ENCODE measurements at regions not wholly inside any gene's neighbourhood (a gene's known extent, or its start where the extent isn't known, plus 50 kb on each side); places are given as distances from the start of the nearest gene placed in this dataset.

DNA sequence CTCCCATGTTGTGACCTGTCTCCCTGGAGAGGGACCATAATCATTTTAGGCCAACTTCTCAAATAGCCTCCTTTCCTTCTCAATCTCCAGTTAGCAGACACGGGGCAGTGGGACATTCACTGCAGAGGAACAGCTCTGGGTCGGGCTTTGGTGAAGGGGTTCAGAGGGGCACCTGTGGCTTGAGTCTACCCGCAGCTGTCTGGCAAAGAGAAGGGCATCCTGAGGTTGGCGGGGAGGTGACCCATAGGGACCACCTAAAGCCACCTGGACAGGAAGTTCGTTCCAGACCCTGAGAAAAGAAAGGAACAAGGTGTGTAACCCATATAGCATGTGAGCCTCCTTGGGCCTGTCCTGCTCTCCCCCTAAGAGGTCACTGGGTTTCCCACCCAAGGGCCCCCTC lies 155.0 kb downstream of the OAT start:
- no peak for DNase-seq

DNA sequence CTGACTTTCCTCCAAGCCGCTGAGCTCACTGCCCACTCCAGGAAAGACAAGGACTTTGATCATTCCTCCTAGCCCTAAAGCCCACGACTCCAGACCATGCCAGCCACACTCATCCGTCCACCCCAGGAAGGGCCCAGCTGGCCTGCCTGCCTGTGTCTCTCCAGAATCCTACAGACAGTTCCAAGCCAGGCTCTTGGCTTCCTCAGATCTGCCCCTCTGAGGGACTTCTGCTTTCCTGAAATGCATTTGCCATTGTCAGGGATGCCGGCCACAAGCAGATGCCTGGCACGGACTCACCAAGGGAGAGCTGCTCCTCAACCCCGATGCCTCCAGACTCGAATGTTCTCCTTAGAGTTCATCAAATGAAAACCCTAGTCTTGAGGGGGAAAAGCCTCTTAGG lies 155.8 kb downstream of the OAT start:
- DNase-seq, result no peak

DNA sequence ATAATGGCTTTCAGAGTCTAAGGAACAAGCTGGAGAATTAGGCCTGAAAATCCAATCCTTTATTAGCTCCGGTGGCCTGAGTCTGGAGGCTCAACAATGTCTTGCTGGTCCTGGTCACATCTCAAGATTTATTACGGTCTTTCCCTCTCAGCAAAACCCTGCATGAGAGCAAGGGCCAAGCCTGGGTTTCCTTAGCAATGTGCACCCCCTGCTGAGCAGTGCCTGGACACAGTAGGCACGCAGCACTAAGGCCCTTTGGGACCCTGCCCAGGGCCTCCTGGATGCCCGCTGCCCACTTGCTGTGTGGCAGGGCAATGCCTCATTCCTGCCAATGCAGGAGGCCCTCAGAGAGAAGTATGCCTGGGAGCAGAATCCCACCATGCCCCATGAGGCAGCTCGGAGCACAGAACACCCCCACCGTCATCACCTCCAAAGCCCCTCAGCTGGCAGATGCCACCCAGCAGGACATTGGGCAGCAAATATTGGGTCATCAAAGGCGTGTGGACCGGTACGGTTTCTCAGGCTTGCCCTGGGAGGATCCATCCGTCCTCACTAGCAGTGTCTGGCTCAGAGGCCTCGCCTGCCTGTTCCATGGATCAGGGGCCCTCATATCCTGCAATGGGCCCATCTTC lies 156.4 kb downstream of the OAT start:
- no peak for DNase-seq

DNA sequence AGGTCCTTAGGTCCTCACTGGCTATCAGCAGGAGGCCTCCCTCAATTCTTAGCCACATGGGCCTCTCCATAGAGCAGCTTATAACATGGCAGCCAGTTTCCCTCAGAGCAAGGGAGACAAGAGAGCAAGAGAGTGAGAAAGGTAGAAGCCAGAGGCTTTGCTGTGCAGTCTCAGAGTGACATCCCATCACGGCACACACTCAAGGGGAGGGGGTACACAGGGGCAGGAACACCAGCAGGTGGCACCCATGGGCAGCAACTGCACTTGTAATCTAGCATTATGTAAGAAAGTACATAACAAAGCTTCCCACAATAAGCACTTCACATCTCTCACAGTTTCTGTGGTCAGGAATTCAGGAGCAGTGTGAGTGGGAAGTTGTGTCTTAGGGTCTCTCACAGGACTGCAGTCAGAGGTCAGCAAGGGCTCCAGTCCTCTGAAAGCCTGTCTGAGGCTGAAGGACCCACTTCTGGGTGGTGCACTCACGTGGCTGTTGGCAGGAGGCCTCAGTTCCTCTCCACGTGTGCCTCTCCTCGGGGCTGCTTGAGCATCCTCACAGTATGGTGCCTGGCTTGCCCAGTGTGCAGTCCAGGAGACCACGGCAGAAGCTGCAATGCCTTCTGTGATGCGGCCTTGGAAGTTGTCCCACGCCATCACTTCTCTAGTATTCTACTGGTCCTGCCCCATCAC lies 159.4 kb downstream of the OAT start:
- peak in 1 of 2 donors; percentile 30 for DNase-seq

DNA sequence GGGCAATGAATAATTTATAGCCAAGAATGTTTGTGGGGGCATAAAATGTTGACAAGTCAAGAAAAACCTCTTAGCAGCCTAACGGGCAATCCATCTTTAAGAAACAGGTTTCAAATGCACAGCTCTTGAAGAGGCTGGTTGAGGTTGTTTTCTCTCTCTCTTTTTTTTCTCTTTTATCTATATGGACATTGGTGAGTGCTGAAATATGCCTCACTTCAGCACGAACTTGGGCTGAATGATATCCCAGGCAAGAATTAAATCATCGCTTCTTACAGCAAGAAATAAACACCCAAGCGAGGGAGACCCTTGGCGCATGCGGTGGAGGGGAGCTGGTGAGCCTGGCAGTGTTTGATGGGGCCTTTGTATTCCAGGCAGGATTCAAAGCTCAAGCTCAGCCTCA lies 160.9 kb downstream of the OAT start:
- no peak for DNase-seq

DNA sequence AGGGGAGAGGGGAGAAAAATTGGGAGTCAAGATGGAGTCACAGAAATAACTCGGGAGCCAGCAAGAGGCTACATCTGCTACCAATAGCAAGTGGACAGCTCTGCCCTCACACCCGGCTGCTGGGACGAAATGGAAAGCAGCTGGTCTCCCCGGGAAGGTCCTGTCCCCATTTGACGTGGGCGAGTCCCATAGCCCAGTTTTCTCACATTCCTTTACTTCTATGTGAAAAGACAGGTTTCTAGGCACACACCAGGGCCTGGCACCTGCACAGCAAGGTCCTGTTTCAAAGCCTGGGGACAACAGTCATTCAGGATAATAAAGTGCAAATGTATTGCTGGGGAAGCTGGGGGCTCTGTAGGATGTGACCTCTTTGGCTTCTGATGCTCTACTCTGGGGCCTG lies 162.6 kb downstream of the OAT start:
- DNase-seq, result no peak

DNA sequence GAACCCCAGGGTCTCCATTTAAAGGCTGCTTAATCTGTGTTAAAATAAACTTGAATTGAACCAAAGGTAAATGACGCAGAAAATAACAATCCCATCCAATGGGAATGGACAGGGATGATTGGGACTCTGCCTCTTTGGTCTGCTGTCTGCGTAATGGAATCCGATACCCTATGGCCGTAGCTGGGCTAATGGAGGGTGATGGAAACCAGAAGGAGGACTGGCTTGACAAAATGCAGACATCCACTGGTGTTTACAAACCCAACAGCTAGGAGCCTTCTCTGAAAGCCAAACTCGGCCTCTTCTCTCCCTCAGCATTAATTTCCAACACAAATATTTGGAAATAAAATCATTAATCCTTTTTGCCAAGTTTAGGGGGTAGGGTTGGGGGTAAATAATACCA lies 162.2 kb upstream of the CHST15 start:
- no peak for DNase-seq

DNA sequence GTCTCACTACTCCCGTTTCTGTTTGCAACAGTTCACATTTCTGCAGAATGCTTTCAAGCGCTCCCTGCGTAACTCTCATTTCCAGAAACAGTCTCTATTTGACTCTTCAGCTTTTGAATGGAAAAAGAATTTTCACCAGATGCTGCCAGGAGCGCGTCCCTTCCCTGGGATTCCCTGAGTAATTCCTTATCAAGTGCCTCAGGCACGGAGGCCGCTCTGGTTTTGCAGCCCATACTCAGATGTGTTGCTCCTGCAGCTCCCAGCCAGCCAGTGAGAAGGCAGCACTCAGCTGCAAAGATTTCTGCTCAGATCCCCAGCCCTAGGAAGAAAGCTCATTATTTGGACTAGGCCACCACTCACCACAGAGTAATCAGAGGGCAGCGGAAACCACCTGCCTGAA lies 161.1 kb upstream of the CHST15 start:
- DNase-seq, result no peak

DNA sequence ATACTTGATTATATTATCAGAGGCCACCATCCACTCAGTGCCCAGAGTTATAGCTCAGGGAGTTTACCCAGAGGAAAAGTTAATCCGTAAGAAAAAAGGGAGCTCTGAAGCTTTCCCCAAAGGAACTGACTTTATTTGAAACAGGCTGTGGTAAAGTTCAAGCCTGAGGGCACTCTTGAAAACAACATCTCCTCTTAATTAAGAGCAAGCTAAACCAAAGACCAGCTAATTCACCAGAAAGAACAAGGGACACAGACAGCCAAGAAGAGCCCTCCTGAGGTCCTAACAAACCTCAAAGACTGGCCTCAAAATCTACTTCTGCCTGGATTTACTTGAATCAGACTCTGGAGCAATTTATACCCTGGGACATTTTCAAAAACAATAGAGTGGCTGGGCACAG lies 159.6 kb upstream of the CHST15 start:
- no peak for DNase-seq

DNA sequence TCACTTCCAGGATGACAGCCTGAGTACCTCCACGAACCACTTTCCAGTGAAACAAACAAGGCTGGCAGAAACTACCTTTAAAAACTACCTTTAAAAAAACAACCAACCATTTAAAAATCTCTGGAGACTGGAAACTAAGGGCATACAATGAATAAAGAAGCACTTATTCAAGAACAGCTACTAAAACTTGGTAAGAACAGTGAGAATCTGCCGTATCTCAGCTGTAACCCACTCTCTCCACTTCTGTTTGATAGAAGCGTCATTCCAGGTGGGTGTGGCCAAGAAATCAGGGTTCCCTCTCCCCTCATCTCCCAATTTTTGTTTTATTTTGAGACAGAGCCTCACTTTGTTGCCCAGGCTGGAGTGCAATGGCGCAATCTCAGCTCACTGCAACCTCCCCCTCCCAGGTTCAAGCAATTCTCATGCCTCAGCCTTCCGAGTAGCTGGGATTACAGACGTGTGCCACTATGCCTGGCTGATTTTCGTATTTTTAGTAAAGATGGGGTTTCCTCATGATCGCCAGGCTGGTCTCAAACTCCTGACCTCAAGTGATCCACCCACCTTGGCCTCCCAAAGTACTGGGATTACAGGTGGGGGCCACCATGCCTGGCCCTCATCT lies 158.8 kb upstream of the CHST15 start:
- DNase-seq, result no peak

DNA sequence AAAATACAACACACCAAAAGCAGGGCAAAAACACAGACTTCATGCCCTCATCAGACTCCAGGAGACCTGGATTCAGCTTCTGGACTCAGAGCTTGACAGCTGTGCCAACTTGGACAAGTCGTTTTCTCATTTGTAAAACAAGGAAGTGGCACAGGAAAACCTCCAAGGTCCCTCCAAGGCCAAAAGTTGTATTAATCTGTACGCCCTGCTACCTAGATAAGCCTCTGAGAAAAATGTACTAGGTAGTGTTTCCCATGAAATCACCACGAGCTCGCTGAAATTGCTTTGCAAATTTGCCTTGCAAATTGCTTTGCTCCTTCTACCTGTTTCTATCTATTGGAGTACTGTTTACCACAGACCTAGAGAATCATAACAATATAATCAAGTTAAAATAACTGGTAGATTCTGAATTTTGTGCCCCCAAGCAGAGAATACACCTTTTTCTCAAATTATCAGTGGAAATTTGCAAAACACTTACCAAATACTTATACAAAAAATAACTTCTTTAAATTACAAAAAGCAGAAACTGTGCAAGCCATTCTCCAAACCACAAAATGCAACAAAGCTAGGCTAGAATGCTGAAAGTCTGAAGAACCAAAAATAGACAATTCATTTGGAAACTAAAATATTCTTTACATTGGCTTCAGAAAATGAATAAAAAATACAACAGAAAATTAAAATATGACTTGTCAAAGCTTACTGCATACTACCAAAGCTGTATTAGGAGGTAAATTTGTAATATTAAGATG lies 158.1 kb upstream of the CHST15 start:
- no peak for DNase-seq

DNA sequence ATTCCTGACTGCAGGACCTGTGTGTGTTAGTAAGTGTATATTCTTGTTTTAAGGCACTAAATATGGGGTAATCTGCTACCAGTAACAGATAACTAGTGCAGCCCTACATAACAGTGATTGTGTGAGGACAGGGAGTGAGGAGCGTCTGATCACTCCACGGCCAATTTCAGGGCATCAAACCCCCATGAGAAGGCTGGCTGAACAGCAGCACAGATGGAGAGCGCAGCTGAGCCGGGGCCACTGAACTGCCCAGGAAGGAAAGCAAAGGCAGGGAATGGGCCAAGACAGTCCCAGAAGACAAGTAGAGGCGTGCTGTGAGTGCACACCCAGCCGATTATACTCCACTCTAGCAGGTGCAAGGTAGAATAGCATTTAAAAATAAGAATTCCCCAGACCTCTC lies 157.1 kb upstream of the CHST15 start:
- DNase-seq, result no peak

DNA sequence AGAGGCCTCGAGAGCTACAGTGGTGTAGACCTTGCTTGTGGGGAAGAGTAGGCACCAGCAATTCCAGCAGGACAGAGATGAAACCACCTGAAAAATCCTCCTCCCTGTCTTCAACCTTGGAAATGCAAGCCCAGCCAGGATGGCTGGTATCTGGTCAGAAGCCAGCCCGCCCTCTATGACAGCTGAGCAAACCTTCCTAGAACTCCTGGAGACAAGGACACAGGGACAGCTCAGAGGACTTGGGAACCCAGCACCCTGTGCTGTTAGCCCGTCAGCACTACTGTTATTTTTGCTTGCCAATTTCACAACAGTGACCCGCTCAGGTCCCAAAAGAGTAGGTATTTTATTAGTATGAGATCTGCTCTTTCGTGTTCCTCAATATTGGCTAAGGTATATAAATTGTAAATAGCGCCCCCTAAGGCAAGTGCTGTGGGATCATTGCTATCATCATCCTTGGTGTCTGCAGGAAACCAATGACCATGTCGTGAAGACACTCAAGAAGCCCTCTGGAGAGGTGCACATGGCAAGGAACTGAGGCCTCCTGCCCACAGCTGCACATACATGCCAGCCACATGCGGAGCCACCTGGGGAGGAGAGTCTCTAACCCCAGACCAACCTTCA lies 156.5 kb upstream of the CHST15 start:
- no peak for DNase-seq

DNA sequence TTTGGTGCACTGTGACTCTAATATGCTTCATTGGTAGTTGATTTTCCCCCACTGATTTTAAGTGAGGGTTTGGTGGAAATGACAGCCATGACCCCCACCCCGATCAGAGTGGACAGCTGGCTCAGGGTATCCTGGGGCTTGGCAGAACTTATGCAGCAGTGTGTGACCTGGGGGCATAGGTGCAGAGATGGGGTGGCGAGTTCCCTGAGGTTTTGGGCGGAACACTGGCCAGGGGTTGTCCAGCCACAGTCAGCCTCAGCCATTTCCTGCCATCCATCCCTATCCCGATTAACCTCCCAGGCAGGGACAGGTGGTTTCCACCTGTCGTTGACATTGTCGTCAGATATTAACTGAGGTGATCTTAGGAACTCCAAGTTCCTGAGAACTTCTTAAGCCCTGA lies 155.8 kb upstream of the CHST15 start:
- no peak for DNase-seq

DNA sequence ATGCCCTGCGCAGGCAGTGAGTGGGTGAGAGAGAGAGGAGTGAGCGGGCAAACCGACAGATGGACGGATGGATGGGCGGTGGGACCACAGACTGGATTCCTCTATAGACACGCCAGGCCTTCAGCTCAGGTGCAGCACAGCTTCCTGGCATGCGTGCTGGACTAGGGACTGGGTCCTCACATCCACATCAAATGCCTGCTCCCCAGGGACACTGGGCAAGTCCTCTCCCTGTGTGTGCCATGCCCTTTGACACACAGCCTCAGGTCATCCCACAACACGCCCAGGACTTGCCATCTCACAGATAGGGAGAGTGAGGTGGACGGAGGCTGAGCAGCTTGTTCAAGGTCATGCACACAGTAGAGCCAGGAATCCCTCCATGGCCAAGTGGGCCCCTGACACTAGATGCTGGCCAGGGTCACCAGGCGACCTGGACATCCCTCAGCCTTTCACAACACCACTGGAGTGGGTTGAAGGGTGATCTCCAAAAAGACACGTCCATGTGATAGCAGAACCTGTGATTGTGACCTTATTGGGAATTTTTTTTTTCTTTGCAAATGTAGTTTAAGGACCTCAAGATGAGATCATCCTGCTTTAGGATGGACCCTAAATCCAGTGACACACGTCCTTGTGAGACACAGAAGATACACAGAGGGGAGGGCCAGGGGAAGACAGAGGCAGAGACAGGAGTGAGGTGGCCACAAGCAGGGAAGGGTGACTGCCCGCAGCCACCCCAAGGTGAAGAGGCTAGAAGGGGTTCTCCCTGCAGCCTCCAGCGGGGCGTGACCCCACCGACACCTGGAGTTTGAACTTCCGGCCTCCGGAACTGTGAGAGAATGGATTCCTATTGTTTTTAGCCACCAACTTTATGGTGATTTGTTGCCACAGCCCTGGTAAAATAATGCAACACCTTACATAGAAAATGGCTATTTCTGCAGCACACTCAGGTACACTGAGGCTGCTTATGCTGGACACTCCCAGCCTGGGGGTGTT lies 155.0 kb upstream of the CHST15 start:
- no peak for DNase-seq

DNA sequence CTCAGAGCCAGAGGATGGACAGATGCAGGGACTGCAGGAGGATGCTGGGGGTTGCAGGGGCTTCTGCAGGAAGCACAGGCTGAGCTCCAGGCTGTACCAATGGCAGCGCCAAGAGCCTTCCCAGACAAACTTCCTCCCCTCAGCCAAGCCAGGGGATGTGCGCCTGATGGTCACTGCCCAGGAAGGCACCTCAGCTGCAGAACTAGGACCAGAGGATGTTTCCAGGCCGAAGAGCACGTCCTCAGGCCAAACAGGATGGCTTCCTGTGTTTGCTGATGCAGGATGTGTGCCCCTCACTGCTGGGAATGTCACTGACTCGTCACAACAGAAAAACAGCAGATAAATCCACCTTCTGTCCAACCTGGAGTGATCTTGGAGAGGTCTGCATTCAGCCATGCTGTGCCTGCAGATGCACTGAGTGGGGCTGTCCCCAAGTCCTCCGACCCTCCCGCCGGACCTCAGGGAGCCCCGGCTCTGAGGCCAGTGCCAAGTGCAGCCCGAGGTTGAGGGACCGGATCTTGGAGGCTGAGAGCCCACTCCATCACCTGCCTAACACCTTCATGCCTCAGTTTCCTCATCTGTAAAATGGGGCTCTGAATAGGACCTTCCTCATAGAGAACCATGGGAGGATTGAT lies 152.5 kb upstream of the CHST15 start:
- no peak for DNase-seq

DNA sequence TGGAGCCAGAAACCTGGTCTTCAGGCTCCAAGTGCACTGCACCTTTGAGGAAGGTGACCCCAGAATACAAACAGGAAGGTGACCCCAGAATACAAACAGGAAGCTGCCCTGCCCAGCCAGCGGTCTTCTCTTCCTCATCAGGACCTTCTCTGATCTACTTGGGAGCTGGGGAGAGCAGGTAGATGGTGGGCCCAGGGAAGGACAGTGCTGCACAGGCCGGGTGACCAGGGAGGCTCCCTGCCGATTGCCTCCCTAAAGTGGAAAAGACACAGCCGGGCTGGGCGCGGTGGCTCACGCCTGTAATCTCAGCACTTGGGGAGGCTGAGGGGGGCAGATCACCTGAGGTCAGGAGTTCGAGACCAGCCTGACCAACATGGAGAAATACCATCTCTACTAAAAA lies 151.8 kb upstream of the CHST15 start:
- DNase-seq, result no peak

DNA sequence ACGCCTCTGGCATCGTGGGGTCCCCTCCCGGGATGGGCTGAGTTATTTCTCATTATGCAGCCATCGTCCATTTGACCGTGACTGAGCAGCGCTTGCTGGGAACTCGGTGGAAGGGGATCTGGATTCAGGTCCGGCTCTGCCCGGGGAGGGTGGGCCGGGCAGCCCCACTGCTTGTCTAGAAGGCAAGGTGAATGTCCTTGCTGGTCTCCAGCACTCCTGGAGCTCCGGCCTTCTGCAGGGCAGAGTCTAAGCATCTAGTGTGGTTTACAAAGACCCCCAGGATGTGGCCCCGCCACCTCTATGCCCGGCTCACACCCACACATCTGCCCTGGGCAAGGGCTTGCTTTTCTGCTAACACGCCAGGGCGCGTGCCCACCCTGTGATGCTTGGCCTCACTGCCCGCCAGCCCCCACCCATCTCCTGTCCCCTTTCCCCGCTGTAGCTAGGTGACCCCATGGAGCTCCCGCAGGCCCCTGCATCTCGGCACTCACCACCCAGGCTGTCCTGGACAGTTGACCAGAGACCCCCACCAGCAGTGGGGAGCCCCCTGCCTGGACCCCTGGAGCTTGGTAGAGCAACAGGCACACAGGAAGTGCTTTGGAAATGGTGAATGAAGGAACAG lies 151.0 kb upstream of the CHST15 start:
- DNase-seq, result no peak

DNA sequence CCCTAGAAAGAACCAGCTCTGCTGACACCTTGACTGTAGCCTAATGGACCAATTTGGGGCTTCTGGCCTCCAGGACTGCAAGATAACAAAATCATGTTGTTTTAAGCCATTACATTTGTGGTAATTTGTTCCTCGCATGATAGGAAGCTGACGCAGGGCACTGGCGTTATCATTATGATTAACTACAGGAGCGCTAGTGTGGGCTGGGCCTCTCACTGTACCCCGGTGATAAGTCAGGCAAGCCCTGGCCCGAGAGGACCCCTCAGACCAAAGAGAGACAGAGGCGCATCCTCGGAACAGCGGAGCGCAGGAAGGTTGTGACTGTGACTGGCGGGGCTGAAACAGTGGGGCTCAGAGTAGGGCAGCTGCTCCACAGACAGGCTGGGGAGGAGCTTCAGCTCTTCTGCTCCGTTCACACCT lies 150.3 kb upstream of the CHST15 start:
- no peak for DNase-seq

DNA sequence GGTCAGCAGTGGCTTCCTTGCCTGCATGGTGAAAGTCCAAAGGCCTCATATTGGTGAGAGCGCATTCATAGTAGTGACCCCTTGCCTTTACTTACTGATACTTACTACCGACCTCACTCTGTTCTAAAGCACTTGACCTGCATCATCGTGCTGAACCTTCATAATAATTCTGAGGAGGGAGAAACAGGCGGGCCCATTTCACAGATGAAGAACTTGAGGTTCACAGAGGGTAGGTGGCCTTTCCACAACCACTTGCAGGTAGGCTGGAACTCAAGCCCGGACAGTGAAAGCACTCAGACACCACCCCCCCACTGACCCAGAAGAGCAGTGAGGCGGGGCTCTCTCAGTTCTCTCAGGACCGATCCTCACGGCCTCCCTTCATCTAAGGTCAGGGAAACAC lies 149.4 kb upstream of the CHST15 start:
- DNase-seq, result no peak

DNA sequence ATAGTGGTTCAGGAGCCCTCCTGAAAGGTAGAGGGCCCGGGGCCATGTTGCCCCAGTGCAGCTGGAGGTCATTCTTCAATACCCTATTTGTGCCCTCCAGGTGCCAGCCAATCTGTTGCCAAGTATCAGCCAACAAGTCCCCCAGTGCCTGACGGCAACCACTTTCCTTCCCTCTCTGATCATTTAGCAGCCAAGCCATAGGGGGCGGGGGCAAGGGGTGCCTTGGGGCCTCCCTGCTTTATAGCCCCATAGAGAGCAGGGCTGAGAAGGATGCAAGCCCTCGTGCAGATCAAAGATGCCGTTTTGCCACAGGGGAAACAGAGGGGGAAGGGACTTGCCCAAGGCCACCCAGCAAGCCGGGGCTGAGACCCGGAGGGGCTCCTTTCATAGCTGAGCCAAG lies 149.0 kb upstream of the CHST15 start:
- DNase-seq, result no peak
